ENCODE measurements at regions not wholly inside any gene's neighbourhood (a gene's known extent, or its start where the extent isn't known, plus 50 kb on each side); places are given as distances from the start of the nearest gene placed in this dataset.

DNA sequence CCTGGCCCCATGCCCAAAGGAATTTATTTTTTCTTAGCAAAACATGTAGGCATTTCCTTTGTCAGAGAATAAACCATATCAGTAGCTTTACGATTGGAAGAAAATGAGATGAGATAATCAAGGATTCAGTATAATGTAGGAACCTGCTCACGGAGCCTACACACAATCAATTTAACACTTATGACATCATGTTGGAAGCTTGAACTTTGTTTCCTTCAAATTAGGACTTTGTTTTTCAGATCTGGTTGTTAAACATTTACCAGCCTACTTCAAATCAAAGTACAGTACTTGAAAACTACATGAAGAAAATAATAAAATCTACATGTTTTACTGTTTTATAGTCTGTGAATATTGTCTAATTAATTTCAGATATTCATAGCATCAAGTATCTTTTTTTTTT is 639.0 kb upstream of the ATXN8OS start:
- TF ChIP-seq, protein P1, sequence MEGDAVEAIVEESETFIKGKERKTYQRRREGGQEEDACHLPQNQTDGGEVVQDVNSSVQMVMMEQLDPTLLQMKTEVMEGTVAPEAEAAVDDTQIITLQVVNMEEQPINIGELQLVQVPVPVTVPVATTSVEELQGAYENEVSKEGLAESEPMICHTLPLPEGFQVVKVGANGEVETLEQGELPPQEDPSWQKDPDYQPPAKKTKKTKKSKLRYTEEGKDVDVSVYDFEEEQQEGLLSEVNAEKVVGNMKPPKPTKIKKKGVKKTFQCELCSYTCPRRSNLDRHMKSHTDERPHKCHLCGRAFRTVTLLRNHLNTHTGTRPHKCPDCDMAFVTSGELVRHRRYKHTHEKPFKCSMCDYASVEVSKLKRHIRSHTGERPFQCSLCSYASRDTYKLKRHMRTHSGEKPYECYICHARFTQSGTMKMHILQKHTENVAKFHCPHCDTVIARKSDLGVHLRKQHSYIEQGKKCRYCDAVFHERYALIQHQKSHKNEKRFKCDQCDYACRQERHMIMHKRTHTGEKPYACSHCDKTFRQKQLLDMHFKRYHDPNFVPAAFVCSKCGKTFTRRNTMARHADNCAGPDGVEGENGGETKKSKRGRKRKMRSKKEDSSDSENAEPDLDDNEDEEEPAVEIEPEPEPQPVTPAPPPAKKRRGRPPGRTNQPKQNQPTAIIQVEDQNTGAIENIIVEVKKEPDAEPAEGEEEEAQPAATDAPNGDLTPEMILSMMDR (IDR thresholded peaks at IDR 0.05) = no peak
- no peak for TF ChIP-seq POLR2A (IDR thresholded peaks at IDR 0.05)
